Caco-2 (cell line): ENCODE measurements at regions not wholly inside any gene's neighbourhood (a gene's known extent, or its start where the extent isn't known, plus 50 kb on each side); places are given as distances from the start of the nearest gene placed in this dataset.

ENCODE experiments used
- BruUV-seq: library from RNA; stranded (reverse); fragments of 400-500 nt; replicated peaks from 2 replicates; lab custom pipeline; 2021; lab: Mats Ljungman, UMichigan
- CTCF ChIA-PET: fragments of 300-600 bp; sonication (Branson Sonifier 250); formaldehyde crosslinking; loops from one replicate; lab custom pipeline; 2022; ENCODE audit warnings: antibody characterized with exemption; lab: Charles Lee
- POLR2A ChIA-PET: fragments of 300-600 bp; sonication (Branson Sonifier 250); formaldehyde crosslinking; loops from one replicate; lab custom pipeline; 2022; ENCODE audit warnings: antibody characterized with exemption; lab: Charles Lee
- DNase-seq, 2 experiments: peaks; one replicate each; pipeline versions ENCODE4 v3.0.0 to v3.0.0-alpha.2; 2020 to 2022
- H3K27me3 ChIP-seq: replicated peaks from 2 replicates; pipeline ENCODE4 v1.6.0; 2011; ENCODE audit warnings: low read length; ENCODE audit not compliant: control insufficient read depth, insufficient read depth
- H3K36me3 ChIP-seq: 2 replicates; pipeline ENCODE4 v1.5.1; 2011; ENCODE audit warnings: low read length; ENCODE audit not compliant: control insufficient read depth, insufficient read depth
- H3K4me1 ChIP-seq: fragments of 250-450 bp; sonication (Bioruptor Pico); 2 replicates; pipeline ENCODE4 v1.5.1; 2020; ENCODE audit warnings: mild to moderate bottlenecking
- H3K4me3 ChIP-seq: 2 replicates; pipeline ENCODE4 v1.5.1; 2011; ENCODE audit warnings: low read depth, mild to moderate bottlenecking, control low read depth, low read length
- H3K9me3 ChIP-seq: fragments of 250-450 bp; sonication (Bioruptor Pico); 2 replicates; pipeline ENCODE4 v1.5.1; 2020; ENCODE audit warnings: mild to moderate bottlenecking, moderate library complexity
- H3K27ac Mint-ChIP-seq: one replicate; pipeline ENCODE4 v1.8.0; 2022; ENCODE audit warnings: mixed read lengths; ENCODE audit not compliant: unreplicated experiment
- H3K27me3 Mint-ChIP-seq: one replicate; pipeline ENCODE4 v1.8.0; 2022; ENCODE audit warnings: mixed read lengths; ENCODE audit not compliant: insufficient read depth, unreplicated experiment
- H3K36me3 Mint-ChIP-seq: one replicate; pipeline ENCODE4 v1.8.0; 2022; ENCODE audit warnings: mild to moderate bottlenecking, mixed read lengths; ENCODE audit not compliant: insufficient read depth, unreplicated experiment
- H3K4me1 Mint-ChIP-seq: one replicate; pipeline ENCODE4 v1.8.0; 2022; ENCODE audit warnings: low read depth, mixed read lengths; ENCODE audit not compliant: unreplicated experiment
- H3K4me3 Mint-ChIP-seq: one replicate; pipeline ENCODE4 v1.8.0; 2022; ENCODE audit warnings: mild to moderate bottlenecking, moderate library complexity, mixed read lengths; ENCODE audit not compliant: unreplicated experiment
- H3K9me3 Mint-ChIP-seq: one replicate; pipeline ENCODE4 v1.8.0; 2022; ENCODE audit warnings: mixed read lengths; ENCODE audit not compliant: unreplicated experiment
- CTCF ChIP-seq, 2 experiments: fragments of 200-600 bp in 1 of 2; IDR thresholded peaks; 1 replicate in 1 of 2; 2 replicates in 1 of 2; pipeline versions ENCODE4 v1.5.1 to v1.8.0; 2011 to 2022; ENCODE audit warnings: antibody characterized with exemption in 1 of 2, control low read depth in 1 of 2, inconsistent platforms in 1 of 2, low read depth in 1 of 2, low read length in 1 of 2, mild to moderate bottlenecking in 1 of 2, moderate library complexity in 1 of 2; ENCODE audit not compliant: insufficient read depth in 1 of 2, severe bottlenecking in 1 of 2, unreplicated experiment in 1 of 2
- intact Hi-C: fragments of 100-400 bp; cut with micrococcal nuclease; formaldehyde crosslinking; loops from one replicate; pipeline ENCODE4 v1.10.0; 2022; ENCODE audit not compliant: unreplicated experiment

GRCh38 chr13:89221557-89222158 lies 1550.5 kb downstream of the SLITRK5 start:
- ChIA-PET CTCF (no interaction called here), POLR2A (no interaction called here)
- no peaks in the 10 kb centered on the region for H3K27me3 Mint-ChIP-seq
- no TSS peak for BruUV-seq
- no peaks in the 10 kb centered on the region for H3K4me1 ChIP-seq
- peaks cover 11% of the 10 kb centered on the region; the same call in 1 of the 2 replicates for H3K9me3 ChIP-seq
- no peaks in the 10 kb centered on the region for H3K4me1 Mint-ChIP-seq
- no peak for DNase-seq
- TF ChIP-seq CTCF (IDR thresholded peaks at IDR 0.05; ENCODE audit: insufficient read depth in 1 of 2, low read depth in 1 of 2, low read length in 1 of 2, severe bottlenecking in 1 of 2, unreplicated experiment in 1 of 2) = no peak
- H3K9me3 Mint-ChIP-seq = peaks cover 13% of the 10 kb centered on the region
- H3K36me3 ChIP-seq = no peaks in the 10 kb centered on the region
- H3K36me3 Mint-ChIP-seq = no peaks in the 10 kb centered on the region
- intact Hi-C loops = no loop called here
- H3K27me3 ChIP-seq = no peaks in the 10 kb centered on the region
- H3K4me3 Mint-ChIP-seq = no peak overlapping the region
- no peak overlapping the region for H3K27ac Mint-ChIP-seq
- no peak overlapping the region for H3K4me3 ChIP-seq

GRCh38 chr13:89227356-89227755 lies 1556.2 kb downstream of the SLITRK5 start:
- no peaks in the 10 kb centered on the region for H3K36me3 Mint-ChIP-seq
- no peaks in the 10 kb centered on the region for H3K27me3 Mint-ChIP-seq
- H3K9me3 Mint-ChIP-seq = peaks cover 11% of the 10 kb centered on the region
- TF ChIP-seq CTCF (IDR thresholded peaks at IDR 0.05; ENCODE audit: insufficient read depth in 1 of 2, low read depth in 1 of 2, low read length in 1 of 2, severe bottlenecking in 1 of 2, unreplicated experiment in 1 of 2) = no peak
- no peak overlapping the region for H3K27ac Mint-ChIP-seq
- H3K27me3 ChIP-seq = no peaks in the 10 kb centered on the region
- H3K4me3 ChIP-seq = no peak overlapping the region
- no TSS peak for BruUV-seq
- H3K4me3 Mint-ChIP-seq = no peak overlapping the region
- H3K4me1 ChIP-seq = no peaks in the 10 kb centered on the region
- intact Hi-C loops = no loop called here
- H3K36me3 ChIP-seq = no peaks in the 10 kb centered on the region
- ChIA-PET CTCF (no interaction called here), POLR2A (no interaction called here)
- no peak for DNase-seq
- H3K4me1 Mint-ChIP-seq = no peaks in the 10 kb centered on the region
- no peaks in the 10 kb centered on the region for H3K9me3 ChIP-seq

- no peak overlapping the region for H3K4me3 ChIP-seq
- H3K27me3 Mint-ChIP-seq = no peaks in the 10 kb centered on the region
- no peaks in the 10 kb centered on the region for H3K4me1 ChIP-seq
- no TSS peak for BruUV-seq
- H3K36me3 ChIP-seq = no peaks in the 10 kb centered on the region
- intact Hi-C loops = no loop called here
- CTCF ChIA-PET = no interaction called here
- H3K27ac Mint-ChIP-seq = no peak overlapping the region
- no peaks in the 10 kb centered on the region for H3K9me3 ChIP-seq
- POLR2A ChIA-PET = no interaction called here
- no peaks in the 10 kb centered on the region for H3K36me3 Mint-ChIP-seq
- peaks cover 7% of the 10 kb centered on the region for H3K9me3 Mint-ChIP-seq
- no peaks in the 10 kb centered on the region for H3K4me1 Mint-ChIP-seq
- TF ChIP-seq CTCF (IDR thresholded peaks at IDR 0.05; ENCODE audit: insufficient read depth in 1 of 2, low read depth in 1 of 2, low read length in 1 of 2, severe bottlenecking in 1 of 2, unreplicated experiment in 1 of 2) = no peak
- H3K27me3 ChIP-seq = no peaks in the 10 kb centered on the region
- DNase-seq = no peak
- H3K4me3 Mint-ChIP-seq = no peak overlapping the region
Measured at GRCh38 chr13:89238496-89238895, 1567.3 kb downstream of the SLITRK5 start.
